Stimulated activated CD4-positive, alpha-beta T cell treated with anti-CD3 and anti-CD28 coated beads, Interleukin-2, amount 100 ng/mL, for 4 hours (primary cell): ENCODE measurements at regions not wholly inside any gene's neighbourhood (a gene's known extent, or its start where the extent isn't known, plus 50 kb on each side); places are given as distances from the start of the nearest gene placed in this dataset.
"Not testable (repeated sequence)": the region's sequence is repeated elsewhere in the genome, so short reads cannot be mapped to it uniquely, and the experiment has no call there.

Experiments
- DNase-seq: peaks from one replicate; pipeline ENCODE4 v3.0.0-alpha.2; 2020; ENCODE audit warnings: low read depth

DNA sequence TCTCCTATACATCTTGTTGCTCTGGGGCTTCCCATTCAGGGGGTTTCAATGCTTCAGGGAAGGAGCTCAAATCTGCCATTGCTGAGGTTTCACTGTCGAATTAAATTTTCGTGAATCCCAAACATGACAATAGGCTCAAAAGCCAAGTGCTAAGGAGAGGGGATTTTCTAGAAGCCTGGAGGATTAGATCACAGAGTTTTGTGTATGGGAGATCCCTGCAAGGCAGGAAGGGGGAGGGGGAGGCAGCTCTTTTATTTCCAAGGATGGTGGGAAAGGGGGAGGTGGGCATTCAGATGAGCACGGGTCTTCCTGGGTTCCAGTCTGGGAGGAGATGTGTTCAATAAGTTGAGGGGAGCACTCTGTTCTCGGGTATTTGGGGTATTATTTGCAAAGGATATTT, 69.9 kb upstream of the DLG1 start:
- DNase-seq: no peak

GRCh38 chr3:197367081-197367780, 68.8 kb upstream of the DLG1 start:
- no peak for DNase-seq

DNA sequence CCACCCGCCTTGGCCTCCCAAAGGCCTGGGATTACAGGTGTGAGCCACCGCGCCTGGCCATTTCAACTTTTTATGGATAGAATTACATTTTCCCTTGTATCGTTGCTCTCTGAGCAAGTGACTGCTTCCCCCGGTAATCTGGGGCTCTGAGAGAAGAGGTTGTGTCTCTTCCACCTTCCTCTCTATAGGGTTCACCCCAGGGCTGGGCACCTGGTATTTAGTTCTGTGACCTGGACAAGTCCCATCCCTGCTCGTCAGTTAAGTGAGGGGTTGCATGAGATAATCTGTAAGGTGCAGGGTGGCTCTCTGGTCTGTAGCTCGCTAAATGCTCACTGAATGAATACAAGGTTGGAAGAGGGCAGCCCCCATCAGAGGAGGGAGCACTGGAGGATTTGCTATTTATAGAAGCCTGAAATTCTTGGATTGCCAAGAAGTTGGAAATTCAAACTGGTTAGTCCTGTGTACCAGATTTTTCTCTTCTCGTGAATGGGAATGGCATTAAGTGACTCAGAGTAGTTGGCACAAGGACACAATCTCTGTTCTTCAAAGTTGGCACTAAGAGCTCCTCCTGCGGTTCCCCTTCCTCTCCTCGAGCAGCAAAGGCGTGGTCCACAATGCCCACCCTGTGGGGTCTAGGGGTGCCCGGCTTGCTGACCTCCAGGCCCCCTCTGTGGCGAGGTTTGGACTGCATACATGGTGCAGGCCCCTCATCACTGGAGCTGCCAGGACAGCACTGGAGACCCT, 68.1 kb upstream of the DLG1 start:
- no peak for DNase-seq

GRCh38 chr3:197365586-197365985, 67.2 kb upstream of the DLG1 start:
- no peak for DNase-seq

- DNase-seq: no peak
Observed at GRCh38 chr3:197364410-197365071, 66.1 kb upstream of the DLG1 start.

DNA sequence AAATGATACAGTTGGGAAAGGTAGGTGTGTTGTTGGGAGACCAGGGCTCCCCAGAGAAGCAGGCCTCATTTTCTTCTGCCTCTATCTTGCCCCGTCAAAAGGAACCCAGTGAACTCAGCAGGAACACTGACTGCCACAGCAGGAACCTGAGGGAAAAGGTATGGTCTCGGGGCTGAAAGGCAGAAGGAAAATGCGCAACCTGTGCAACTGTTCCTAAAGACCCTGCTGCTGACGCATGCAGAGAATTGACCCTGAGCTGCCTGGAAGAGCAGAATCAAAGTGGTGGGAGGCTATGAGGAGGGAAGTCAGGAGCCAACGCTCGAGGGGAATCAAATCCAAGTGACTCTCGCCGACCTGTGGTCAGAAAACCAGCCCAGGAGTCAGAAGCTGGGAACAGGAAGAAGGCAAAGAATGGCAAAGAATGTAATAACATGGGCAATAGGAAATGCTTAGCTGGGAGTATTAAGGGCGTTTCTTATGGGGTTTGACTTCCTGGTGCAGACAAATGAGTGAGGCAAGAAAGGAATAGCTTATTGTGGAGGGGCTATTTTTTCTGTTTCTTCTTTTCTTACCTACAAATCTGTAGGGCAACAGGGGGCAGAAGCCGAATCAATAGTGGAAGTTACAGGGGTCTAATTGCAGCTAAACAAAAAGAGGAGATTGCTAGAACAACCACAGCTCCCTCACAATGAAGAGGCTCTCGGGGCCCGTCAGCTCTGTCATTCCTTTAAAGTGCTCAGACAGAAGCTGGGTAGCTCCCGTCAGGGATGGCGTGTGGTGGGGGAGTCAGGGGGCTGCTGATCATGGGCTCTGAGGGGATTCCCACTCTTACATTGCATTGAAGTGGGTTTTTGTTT, 65.4 kb upstream of the DLG1 start:
- no peak for DNase-seq

DNA sequence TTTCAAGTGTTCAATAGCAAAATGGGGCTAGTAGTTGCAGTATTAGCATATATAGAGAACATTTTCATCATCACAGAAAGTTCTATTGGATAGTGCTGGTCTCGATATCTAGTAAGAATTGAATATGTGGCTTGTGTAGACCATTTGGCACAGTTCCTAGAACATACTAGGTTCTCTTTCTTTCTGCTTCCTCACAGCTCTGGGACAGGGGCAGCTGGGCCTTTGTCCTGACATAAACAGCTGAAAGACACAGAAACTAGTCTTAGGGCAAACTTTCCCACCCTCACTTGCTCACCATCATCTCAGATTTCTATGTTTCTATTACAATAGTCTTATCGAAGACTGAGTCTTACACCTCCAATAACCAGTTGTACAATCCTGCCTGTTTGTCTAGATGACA, 63.7 kb upstream of the DLG1 start:
- no peak for DNase-seq

DNA sequence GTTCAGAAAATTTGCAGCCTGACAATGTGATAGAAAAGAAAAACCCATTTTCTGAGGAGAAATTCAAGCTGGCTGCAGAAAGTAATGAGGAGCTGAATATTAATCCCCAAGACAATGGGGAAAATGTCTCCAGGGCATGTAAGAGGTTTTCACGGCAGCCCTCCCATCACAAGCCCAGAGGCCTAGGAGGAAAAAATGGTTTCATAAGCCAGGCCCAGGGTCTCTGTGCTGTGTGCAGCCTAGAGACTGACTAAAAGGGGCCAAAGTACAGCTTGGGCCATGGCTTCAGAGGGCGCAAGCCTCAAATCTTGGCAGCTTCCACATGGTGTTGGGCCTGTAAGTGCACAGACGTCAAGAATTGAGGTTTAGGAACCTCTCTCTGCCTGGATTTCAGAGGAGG, 61.7 kb upstream of the DLG1 start:
- not testable (repeated sequence) for DNase-seq

- DNase-seq: not testable (repeated sequence)
Observed at GRCh38 chr3:197359476-197359875, 61.1 kb upstream of the DLG1 start.

DNA sequence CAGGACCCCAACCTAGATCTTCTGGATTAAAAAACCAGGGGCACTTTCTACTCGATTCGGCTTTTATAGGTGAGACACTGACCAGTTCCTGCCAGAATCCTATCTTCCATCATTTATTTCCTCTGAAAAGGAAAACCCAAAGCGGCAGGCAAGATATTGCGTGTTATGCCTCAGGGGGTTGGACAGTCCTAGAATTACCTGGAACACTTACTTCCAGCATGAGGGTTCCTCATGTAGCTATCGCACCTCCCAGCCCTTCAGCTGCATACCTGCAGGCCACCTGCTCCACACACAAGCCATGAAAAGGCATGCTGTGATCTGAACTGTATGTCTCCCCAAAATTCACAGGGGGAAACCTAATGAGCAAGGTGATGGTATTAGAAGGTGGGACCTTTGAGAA, 58.3 kb upstream of the DLG1 start:
- no peak for DNase-seq

GRCh38 chr3:197356275-197356674, 57.9 kb upstream of the DLG1 start:
- DNase-seq: no peak

DNA sequence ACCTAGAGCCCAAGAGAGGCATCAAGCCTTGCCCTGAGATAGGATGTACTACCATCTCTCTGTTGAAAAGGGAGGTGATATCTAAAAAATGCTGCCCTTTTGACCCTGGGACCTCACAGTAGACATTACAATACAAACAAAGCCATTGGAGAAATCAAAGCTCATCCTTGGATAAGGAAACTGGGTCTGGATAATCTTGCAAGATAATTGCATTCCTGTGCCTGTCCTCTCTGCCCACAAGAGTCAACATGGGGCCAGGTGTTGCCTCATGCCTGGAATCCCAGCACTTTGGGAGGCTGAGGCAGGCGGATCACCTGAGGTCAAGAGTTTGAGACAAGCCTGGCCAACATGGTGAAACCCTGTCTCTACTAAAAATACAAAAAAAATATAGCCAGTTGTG, 57.3 kb upstream of the DLG1 start:
- no peak for DNase-seq

DNA sequence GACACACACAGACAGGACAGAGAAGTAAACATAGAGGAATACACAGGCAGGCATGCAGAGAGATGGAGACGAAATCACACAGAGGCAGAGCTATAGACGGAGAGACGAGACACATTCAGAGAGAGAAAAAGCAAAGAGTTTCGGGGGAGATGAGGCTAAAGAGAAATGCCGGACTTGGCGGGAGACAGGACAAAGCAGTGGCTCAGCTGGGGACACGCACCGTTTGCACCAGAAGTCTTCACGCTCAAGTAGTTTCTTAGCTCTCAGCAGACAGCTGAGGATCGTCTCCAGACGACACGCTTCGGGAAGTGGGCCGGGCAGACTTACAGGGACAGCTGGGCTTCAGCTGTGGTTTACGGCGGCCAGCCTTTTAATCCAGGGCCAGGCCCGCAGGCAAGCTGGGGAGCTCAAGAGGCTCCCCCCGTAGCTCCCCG, 56.2 kb upstream of the DLG1 start:
- DNase-seq: no peak

DNA sequence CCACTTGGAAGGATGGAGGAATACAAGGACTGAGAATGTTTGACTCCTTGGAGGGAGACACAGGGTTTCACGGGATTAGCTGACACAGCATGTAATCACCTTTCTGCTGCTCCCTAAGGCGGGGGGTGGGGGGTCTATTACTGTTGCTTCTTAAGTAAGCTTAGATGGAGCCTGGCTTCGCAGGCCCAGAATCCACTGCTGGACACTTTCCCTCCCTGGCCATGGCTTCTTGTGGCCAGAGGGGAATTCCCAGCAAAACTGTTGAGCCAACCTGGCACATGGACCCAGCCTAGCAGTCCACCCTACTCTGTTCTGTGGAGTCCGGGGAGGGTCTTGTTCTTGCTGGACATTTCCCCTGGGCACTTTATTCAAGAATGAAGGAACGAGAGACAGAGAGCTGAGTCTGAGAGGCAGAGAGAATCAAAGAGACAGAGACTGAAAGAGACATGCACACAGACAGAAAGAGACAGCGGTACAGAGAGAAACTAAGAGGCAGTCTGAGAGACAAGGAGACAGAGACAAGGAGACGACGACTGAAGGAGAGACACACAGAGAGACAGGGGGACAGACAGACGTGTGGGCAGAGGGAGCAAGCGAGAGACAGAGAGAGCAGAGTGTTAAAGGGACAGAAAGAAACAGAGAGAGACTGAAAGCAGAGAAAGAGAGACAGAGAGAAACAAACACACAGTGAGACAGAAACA, 55.6 kb upstream of the DLG1 start:
- DNase-seq: no peak

GRCh38 chr3:197353001-197353866, 54.8 kb upstream of the DLG1 start:
- DNase-seq: no peak

- DNase-seq: no peak
Observed at GRCh38 chr3:197352382-197352781, 54.0 kb upstream of the DLG1 start.

- DNase-seq: no peak
Observed at GRCh38 chr3:197350446-197350845, 52.0 kb upstream of the DLG1 start.

DNA sequence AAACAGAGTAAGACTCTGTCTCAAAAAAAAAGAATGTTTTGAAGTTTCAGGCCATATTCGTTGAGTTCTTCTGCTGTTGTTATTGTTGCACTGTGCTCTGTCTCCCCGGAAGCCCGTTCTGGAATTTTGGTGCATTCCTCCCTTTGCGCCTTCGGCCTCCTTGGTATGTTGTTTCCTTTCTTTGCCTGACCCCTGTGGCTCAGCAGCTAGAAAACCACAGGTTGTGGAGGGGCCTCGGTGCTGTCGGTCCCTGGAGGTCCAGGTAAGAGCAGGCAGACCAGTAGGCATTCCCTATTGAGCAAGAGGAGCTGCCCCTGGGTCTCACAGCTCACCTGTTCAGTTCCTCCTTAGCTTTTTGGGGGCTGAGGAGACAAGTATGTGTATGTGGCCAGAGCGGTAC, 51.0 kb upstream of the DLG1 start:
- no peak for DNase-seq
